ENCODE measurements at regions not wholly inside any gene's neighbourhood (a gene's known extent, or its start where the extent isn't known, plus 50 kb on each side); places are given as distances from the start of the nearest gene placed in this dataset.

- H3K4me3 ChIP-seq (ENCODE audit: low read depth, low read length): no peak overlapping the region
- TF ChIP-seq, protein P1, sequence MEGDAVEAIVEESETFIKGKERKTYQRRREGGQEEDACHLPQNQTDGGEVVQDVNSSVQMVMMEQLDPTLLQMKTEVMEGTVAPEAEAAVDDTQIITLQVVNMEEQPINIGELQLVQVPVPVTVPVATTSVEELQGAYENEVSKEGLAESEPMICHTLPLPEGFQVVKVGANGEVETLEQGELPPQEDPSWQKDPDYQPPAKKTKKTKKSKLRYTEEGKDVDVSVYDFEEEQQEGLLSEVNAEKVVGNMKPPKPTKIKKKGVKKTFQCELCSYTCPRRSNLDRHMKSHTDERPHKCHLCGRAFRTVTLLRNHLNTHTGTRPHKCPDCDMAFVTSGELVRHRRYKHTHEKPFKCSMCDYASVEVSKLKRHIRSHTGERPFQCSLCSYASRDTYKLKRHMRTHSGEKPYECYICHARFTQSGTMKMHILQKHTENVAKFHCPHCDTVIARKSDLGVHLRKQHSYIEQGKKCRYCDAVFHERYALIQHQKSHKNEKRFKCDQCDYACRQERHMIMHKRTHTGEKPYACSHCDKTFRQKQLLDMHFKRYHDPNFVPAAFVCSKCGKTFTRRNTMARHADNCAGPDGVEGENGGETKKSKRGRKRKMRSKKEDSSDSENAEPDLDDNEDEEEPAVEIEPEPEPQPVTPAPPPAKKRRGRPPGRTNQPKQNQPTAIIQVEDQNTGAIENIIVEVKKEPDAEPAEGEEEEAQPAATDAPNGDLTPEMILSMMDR (IDR thresholded peaks at IDR 0.05; ENCODE audit: low read depth, low read length): no peak
Observed at GRCh38 chr15:94987085-94987484, 755.7 kb downstream of the MCTP2 start.

GRCh38 chr15:94991718-94992117 lies 760.4 kb downstream of the MCTP2 start:
- TF ChIP-seq, protein P1 (IDR thresholded peaks at IDR 0.05; ENCODE audit: low read depth, low read length): no peak

DNA sequence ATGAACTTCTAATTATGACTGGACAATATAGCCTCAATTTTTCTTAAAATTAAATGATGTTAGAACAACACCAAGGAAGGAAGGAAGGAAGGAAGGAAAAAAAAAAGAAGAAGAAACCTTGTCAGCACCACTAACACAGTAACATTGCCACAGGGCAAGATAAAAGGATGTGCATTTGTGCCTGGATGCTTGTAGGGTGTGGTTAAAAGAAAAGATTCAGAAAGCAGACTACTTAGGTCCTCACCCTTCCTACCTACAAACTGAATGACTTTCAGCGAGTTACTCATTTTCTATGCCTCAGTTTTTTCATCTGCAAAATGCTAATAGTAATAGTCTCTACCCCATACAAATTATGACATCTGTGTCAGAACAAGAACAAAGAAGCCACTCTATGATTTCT lies 778.3 kb downstream of the MCTP2 start:
- H3K4me3 ChIP-seq (ENCODE audit: low read depth, low read length): no peak overlapping the region
- TF ChIP-seq, protein P1 (IDR thresholded peaks at IDR 0.05; ENCODE audit: low read depth, low read length): no peak

More at GRCh38 chr15:94991718-94992117, 760.4 kb downstream of the MCTP2 start:
- H3K4me3 ChIP-seq (ENCODE audit: low read depth, low read length): no peak overlapping the region

GRCh38 chr15:95013381-95013780 lies 782.0 kb downstream of the MCTP2 start:
- TF ChIP-seq, protein P1 (IDR thresholded peaks at IDR 0.05; ENCODE audit: low read depth, low read length): no peak
- H3K4me3 ChIP-seq (ENCODE audit: low read depth, low read length): no peak overlapping the region

- H3K4me3 ChIP-seq (ENCODE audit: low read depth, low read length): no peak overlapping the region
- TF ChIP-seq, protein P1 (IDR thresholded peaks at IDR 0.05; ENCODE audit: low read depth, low read length): no peak
Observed at GRCh38 chr15:95016511-95017229, 785.3 kb downstream of the MCTP2 start.

DNA sequence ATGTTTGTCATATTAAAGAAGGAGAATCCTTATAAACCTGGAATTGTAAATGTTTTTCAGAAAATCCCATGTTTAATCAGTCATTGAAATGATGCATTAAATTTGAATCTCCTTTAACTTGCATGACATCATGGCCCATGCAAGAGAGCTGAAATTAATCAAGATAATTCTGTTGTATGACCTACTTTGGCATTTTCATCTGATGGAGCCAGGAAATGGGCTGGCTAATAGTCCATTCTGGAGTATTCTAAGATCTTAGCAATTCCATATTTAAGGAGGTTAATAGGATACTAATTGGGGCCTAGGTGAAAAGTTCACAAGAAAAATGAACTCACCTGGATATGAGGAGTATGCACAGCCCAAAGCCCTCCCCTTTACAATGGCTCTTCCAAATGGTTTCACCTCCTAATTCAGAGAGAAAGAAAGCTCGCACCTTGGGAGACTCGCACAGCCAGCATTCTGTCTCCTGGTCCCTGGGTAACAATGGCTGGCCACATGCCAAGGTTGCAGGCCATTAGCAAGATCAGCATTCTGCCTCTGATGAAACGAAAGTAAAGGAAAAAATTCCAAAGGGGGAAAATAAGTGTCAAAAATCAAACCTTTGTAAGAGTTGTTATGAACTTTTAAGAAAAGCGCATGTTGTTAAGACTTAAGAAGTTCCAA lies 786.4 kb downstream of the MCTP2 start:
- H3K4me3 ChIP-seq (ENCODE audit: low read depth, low read length): no peak overlapping the region
- TF ChIP-seq, protein P1 (IDR thresholded peaks at IDR 0.05; ENCODE audit: low read depth, low read length): no peak

- TF ChIP-seq, protein P1 (IDR thresholded peaks at IDR 0.05; ENCODE audit: low read depth, low read length): no peak
- no peak overlapping the region for H3K4me3 ChIP-seq (ENCODE audit: low read depth, low read length)
Observed at GRCh38 chr15:95018888-95019545, 787.7 kb downstream of the MCTP2 start.
